ENCODE measurements at regions not wholly inside any gene's neighbourhood (a gene's known extent, or its start where the extent isn't known, plus 50 kb on each side); places are given as distances from the start of the nearest gene placed in this dataset.

DNA sequence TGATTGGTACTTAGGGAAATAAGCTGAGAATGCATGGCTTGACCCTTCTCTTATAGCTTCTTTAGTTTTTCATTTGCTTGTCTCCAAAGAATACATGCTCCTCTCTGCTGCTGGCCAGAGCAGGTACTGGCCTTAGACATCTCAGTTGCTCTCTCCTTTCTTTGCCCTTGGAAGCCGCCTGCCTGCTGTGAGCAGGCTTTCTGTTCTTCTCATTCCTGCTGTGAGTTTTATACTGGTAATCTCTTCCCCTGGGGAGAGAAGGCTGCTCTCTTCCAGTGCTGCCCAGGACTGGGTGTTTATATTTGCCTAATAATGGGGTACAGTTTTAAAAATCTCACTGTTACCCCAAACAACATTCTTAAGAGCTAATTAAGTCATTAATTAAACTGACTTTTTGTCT, 323.5 kb upstream of the LRRC7 start:
- DNase-seq (ENCODE audit: low spot score): no peak

- DNase-seq (ENCODE audit: low spot score): no peak
Measured at GRCh38 chr1:69246109-69246508, 321.6 kb upstream of the LRRC7 start.

DNA sequence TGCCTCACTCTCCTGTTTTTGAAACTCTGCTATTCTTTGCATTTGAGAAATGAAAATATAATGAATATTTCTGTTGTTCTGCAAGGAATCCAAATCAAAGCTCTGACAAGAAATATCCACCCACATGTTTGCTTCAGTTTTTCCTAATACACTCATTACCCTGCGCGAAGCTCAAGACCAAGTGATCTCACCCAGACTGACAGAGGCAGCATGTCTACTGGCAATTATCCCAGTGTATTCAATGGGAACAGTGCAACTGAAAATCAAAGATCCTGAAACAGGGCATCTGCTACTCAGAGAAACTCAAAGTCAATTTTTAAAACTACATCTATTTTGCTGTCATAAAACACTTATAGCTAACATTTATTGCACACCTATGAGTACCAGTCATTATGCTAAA, 321.0 kb upstream of the LRRC7 start:
- DNase-seq (ENCODE audit: low spot score): no peak

GRCh38 chr1:69252696-69253095, 315.0 kb upstream of the LRRC7 start:
- no peak for DNase-seq (ENCODE audit: low spot score)

DNA sequence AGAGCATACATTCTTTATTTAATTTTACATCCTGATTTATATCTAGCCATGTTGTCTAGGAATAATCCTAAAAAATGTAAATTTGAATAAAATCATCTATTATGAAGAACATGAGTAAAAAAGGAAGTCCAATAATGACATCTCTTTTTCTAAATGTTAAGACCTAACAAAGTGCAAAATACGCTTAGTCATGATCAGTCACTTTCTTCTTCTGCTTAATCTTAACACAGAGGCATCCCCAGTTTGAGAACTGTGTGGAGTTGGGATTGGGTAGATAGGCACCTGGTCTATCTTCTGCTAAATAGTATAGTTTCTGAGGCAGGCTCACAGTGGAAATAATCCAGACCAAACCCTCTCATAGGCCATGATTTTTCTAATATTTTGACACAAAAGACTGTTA, 311.7 kb upstream of the LRRC7 start:
- DNase-seq (ENCODE audit: low spot score): no peak

DNA sequence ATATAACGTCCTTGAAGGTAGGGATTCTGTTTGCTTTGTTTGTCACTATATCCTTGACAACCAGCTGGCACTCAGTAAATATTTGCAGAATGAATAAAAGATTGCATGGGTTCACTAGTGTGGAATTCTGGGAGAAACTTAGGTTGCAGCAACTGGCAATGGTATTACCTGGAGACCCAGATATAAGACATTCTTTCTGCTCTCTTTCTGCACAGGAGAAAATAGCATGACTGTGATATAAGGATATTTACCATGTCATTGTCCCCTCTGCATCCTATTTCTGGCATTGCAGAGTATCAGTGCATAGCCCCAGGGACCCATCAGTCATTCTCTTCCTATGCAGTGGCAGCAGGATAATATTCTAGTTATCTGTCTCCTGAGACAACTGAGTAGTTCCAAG, 308.9 kb upstream of the LRRC7 start:
- no peak for DNase-seq (ENCODE audit: low spot score)

DNA sequence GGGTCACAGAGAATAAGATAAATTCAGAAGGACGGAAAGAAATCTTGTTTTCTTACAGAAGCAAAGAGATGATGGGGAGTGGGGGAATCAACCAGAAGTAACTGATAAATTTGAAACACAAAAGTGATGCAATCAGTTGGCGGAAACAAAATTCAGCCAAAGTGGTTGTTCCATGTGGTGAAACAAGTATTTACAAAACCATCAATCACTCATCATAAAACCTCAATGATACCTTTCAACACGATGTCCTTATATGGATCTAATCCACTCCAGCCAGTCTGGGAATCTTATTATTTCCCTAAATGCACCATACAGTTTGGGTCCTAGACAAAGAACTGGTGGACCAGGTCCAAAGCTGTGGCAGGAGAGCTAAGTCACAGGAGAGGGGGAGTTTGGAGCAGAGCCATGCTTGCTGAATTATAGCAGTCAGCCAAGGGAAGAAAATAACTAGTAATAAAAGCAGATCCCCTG, 303.8 kb upstream of the LRRC7 start:
- no peak for DNase-seq (ENCODE audit: low spot score)

- DNase-seq (ENCODE audit: low spot score): no peak
Measured at GRCh38 chr1:69269491-69269890, 298.2 kb upstream of the LRRC7 start.

DNA sequence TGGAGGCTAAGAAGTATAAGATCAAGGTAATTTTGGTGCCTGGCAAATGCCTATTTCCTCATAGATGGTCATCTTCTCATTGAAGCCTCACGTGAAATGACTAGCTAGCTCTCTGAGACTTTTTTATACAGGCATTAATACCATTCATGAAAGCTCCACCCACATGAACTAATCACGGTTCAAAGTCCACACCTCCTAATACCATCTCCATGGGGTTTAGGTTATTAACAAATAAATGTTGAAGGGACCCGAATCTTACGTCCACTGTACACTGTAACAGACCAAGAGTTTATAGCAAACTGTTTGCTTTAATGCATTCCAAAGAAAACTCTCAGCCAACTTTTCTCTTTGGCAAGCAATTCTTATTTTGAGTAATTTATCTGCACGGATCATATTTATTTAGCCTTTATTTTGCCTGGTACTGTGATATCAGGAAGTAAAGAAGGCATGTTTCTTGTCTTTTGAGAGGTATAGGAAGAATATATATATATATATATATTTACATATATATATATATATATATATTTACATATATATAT, 296.1 kb upstream of the LRRC7 start:
- DNase-seq (ENCODE audit: low spot score): no peak

DNA sequence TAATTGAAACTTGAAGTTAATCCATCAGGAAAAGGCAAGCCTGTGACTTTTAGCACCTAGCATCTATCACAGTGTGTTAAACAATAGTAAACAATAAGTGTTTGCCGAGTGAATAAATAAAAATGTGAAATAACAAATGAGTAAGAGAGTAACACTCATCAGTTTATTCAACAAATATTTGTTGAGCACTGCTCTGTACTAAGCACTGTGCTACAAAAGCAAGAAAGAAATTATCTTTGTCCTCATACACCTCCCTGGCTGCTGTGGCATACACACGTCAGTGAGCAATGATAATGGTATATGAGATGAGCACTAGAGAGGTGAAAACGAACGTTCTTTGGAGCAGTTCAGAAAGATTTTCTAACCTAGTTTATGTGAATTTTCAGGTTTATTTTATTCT, 295.0 kb upstream of the LRRC7 start:
- no peak for DNase-seq (ENCODE audit: low spot score)

DNA sequence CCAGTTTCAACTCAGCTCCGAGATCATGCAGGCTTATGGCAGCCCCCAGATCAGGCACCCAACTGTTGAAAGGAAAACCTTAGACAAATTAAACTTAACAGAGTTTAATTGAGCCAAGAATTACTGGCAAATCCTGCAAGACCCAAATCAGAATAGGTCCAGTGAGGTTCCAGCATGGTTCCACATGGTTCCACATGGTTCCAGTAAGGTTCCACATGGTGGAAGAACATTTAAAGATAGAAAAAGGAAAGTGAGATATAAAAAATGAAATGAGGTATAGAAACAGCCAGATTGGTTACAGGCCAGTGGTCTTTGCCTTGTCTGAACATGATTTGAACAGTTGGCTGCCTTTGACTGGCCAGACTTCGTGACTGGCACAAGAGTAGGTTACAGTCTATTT, 288.8 kb upstream of the LRRC7 start:
- no peak for DNase-seq (ENCODE audit: low spot score)

DNA sequence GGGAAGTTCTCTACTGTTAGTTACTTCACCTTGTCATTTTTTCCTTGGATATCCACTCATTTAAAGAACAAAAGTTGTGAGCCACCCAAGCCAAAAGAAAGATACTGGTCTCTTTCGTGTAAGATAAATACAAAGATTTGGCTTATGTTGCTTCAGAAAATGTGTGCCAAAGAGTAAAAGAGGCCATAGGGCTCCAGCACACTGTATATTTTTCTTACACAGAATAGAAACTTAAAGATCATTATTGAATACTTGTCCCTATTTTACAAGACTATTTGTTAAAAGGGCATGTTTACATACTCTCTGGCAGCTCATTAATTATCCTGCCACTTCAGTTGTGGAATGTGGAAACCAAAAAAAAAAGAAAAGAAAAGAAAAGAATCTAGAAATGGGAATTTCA, 284.2 kb upstream of the LRRC7 start:
- no peak for DNase-seq (ENCODE audit: low spot score)

DNA sequence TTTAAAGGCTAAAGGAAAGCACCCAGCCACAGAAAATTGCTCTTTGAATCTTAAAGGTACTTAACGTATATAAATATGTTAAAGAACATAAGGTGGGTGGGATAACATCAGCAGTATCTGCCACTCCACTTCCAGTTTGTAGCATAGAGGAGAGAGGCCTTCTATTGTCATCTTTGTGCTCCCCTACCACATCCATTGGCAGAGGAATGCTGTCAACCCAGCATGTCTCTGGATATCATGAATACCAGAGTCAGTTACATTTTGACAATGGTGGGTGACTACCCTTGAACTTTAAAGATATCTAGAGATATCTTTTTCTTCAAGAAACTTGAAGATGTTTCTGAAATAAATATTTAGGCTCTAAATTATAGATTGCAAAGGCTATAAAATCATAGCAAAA, 283.2 kb upstream of the LRRC7 start:
- no peak for DNase-seq (ENCODE audit: low spot score)

- DNase-seq (ENCODE audit: low spot score): no peak
Measured at GRCh38 chr1:69288416-69288815, 279.3 kb upstream of the LRRC7 start.

GRCh38 chr1:69290291-69290690, 277.4 kb upstream of the LRRC7 start:
- no peak for DNase-seq (ENCODE audit: low spot score)

DNA sequence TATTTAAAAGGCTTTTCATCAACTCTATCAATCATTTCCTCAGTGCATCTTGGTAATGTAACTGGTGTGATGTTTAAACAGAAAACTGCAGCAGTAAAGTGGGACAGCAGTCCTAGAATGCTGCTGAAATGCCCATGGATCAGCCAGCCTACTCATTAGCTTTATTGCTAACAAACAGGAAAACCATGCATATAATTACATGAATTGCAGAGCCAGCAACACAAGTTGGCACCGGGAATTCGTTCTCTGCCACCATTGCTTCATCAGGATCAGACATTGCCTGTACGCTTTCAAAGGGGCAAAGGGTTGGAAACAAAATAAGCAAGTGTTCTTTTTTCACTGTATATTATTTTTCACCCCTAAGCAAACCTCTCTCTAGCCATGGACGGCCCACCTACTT, 276.2 kb upstream of the LRRC7 start:
- no peak for DNase-seq (ENCODE audit: low spot score)

GRCh38 chr1:69292833-69293232, 274.9 kb upstream of the LRRC7 start:
- no peak for DNase-seq (ENCODE audit: low spot score)

GRCh38 chr1:69294171-69294570, 273.6 kb upstream of the LRRC7 start:
- no peak for DNase-seq (ENCODE audit: low spot score)

- DNase-seq (ENCODE audit: low spot score): no peak
Measured at GRCh38 chr1:69295265-69295664, 272.5 kb upstream of the LRRC7 start.

DNA sequence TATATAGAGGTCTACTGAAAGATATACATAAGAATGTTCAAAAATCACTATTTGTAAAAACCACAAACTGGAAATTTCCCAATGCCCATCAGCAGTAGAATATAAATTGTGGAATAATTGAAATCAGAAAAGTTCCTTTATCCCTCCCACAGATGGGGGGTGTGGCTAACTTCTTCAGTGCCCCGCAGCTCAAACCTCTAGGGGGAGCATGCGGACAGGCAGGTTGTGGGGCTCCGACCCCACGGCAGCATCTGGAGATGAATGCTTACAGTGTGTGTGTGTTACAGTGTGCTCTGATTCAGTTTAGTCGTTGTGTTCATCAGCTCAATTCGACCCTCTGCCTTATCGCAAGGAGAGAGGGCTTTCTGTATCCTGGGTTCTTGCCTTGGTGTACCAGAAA, 262.1 kb upstream of the LRRC7 start:
- DNase-seq (ENCODE audit: low spot score): no peak

DNA sequence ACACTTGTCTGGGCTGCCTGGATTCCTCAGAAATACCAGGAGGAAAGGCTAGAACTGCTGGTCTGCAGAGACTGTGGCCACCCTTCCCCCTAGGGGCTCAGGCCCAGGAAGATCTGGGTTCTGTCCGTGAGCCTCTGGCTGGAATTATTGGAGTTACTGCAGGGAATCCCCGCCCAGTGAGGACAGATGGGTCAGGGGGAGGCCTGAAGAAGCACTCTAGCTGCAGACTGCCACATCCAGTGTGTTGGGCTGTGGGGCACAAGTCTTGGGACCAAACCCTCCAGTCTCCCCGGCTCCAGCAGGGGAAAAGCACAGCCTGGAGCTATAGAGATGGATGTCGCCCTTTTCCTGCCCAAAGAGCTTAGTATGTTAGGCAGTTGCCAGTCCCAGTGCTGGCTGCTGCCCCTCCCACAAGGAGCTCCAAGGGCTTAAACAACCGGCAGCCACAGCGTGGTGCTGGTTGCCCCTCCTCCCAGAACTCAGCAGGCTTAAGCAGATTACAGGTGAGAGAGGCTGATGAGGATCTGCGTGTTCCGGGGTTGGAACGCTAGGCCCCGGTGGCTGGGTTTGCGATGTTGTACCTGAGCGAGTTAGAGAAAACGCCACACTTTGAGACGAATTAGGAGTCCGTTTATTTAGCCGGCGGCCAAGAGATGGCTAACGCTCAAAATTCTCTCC, 255.5 kb upstream of the LRRC7 start:
- DNase-seq (ENCODE audit: low spot score): no peak

GRCh38 chr1:69313118-69313517, 254.6 kb upstream of the LRRC7 start:
- DNase-seq (ENCODE audit: low spot score): no peak

GRCh38 chr1:69315416-69315815, 252.3 kb upstream of the LRRC7 start:
- no peak for DNase-seq (ENCODE audit: low spot score)

- no peak for DNase-seq (ENCODE audit: low spot score)
Measured at GRCh38 chr1:69315823-69316222, 251.9 kb upstream of the LRRC7 start.

All from HuH-7.5 (cell line).